ENCODE measurements at regions not wholly inside any gene's neighbourhood (a gene's known extent, or its start where the extent isn't known, plus 50 kb on each side); places are given as distances from the start of the nearest gene placed in this dataset.

GRCh38 chr4:140312100-140312499 is 61.3 kb upstream of the SCOC start:
- H3K4me3 Mint-ChIP-seq = no peak overlapping the region
- no peaks in the 10 kb centered on the region for H3K9me3 ChIP-seq (ENCODE audit: control extremely low read depth in 1 of 3, control insufficient read depth in 2 of 3, insufficient read depth in 1 of 3, low read length in 2 of 3)
- no peak overlapping the region for H3K4me3 ChIP-seq (ENCODE audit: control extremely low read depth in 1 of 5, extremely low read depth in 1 of 5, insufficient read depth in 1 of 5, low read depth in 2 of 5, low read length in 4 of 5)
- H2AFZ ChIP-seq (ENCODE audit: insufficient read depth, low read depth, low read length, poor library complexity, severe bottlenecking) = no peak overlapping the region
- ChIA-PET CTCF (interaction anchor here (0.9 to 1.2 kb wide), 2 partner anchors 18 to 543 kb away, joined by 3 read pairs; no protein-coding TSS in a partner anchor), POLR2A (no interaction called here)
- TF ChIP-seq CTCF (IDR thresholded peaks at IDR 0.05) = no peak
- no peak for TF ChIP-seq EZH2 (IDR thresholded peaks at IDR 0.05; ENCODE audit: borderline replicate concordance, insufficient read depth, low read depth, low read length, poor library complexity, severe bottlenecking)
- WGBS (ENCODE audit: insufficient coverage) = 100% methylated on average over 1 of the region's 2 CpGs
- peaks cover 3% of the 10 kb centered on the region for H3K4me1 Mint-ChIP-seq
- ATAC-seq (ENCODE audit: low read depth) = no peak
- no peaks in the 10 kb centered on the region for H3K36me3 ChIP-seq (replicated peaks in 1 of 2; ENCODE audit: control extremely low read depth in 1 of 2, control insufficient read depth in 1 of 2, extremely low read depth in 1 of 2, insufficient read depth in 2 of 2, low read length in 1 of 2)
- intact Hi-C loops (cut with micrococcal nuclease) = no loop called here
- no peak overlapping the region for H3K9ac ChIP-seq (ENCODE audit: low read length)
- H3K4me1 ChIP-seq (ENCODE audit: control insufficient read depth in 2 of 2, insufficient read depth in 2 of 2, low read length in 2 of 2) = peaks cover 3 to 4% of the 10 kb centered on the region in 2 donors
- no peak overlapping the region for H3K27ac ChIP-seq (ENCODE audit: low read length in 2 of 2)
- no peaks in the 10 kb centered on the region for H3K9me3 Mint-ChIP-seq (ENCODE audit: insufficient read depth)
- H3K27ac Mint-ChIP-seq = no peak overlapping the region
- H3K4me2 ChIP-seq (replicated peaks; ENCODE audit: low read depth, low read length, poor library complexity, severe bottlenecking) = no peak overlapping the region
- H3K27me3 Mint-ChIP-seq = peaks cover 8% of the 10 kb centered on the region
- DNase-seq = no peak
- H3K79me2 ChIP-seq (ENCODE audit: control insufficient read depth, insufficient read depth, low read length) = no peaks in the 10 kb centered on the region
- no peaks in the 10 kb centered on the region for H3K27me3 ChIP-seq (replicated peaks in 1 of 4; ENCODE audit: control extremely low read depth in 1 of 4, control insufficient read depth in 3 of 4, insufficient read depth in 4 of 4, low read length in 3 of 4)
- no peaks in the 10 kb centered on the region for H4K20me1 ChIP-seq (ENCODE audit: control insufficient read depth, insufficient read depth, low read length, poor library complexity, severe bottlenecking)

- no peak overlapping the region for H2AFZ ChIP-seq (ENCODE audit: insufficient read depth, low read depth, low read length, poor library complexity, severe bottlenecking)
- H3K4me3 ChIP-seq (ENCODE audit: control extremely low read depth in 1 of 5, extremely low read depth in 1 of 5, insufficient read depth in 1 of 5, low read depth in 2 of 5, low read length in 4 of 5) = no peak overlapping the region
- ATAC-seq (ENCODE audit: low read depth) = no peak
- intact Hi-C loops (cut with micrococcal nuclease) = no loop called here
- H3K36me3 ChIP-seq (replicated peaks in 1 of 2; ENCODE audit: control extremely low read depth in 1 of 2, control insufficient read depth in 1 of 2, extremely low read depth in 1 of 2, insufficient read depth in 2 of 2, low read length in 1 of 2) = no peaks in the 10 kb centered on the region
- no peaks in the 10 kb centered on the region for H3K79me2 ChIP-seq (ENCODE audit: control insufficient read depth, insufficient read depth, low read length)
- no peak for TF ChIP-seq EZH2 (IDR thresholded peaks at IDR 0.05; ENCODE audit: borderline replicate concordance, insufficient read depth, low read depth, low read length, poor library complexity, severe bottlenecking)
- no peak for TF ChIP-seq CTCF (IDR thresholded peaks at IDR 0.05)
- no peaks in the 10 kb centered on the region for H3K9me3 ChIP-seq (ENCODE audit: control extremely low read depth in 1 of 3, control insufficient read depth in 2 of 3, insufficient read depth in 1 of 3, low read length in 2 of 3)
- no peak overlapping the region for H3K27ac Mint-ChIP-seq
- H3K4me2 ChIP-seq (replicated peaks; ENCODE audit: low read depth, low read length, poor library complexity, severe bottlenecking) = no peak overlapping the region
- H3K27ac ChIP-seq (ENCODE audit: low read length in 2 of 2) = no peak overlapping the region
- DNase-seq = no peak
- H3K4me1 ChIP-seq (ENCODE audit: control insufficient read depth in 2 of 2, insufficient read depth in 2 of 2, low read length in 2 of 2) = peaks cover 3 to 4% of the 10 kb centered on the region in 2 donors
- no peaks in the 10 kb centered on the region for H4K20me1 ChIP-seq (ENCODE audit: control insufficient read depth, insufficient read depth, low read length, poor library complexity, severe bottlenecking)
- H3K4me3 Mint-ChIP-seq = no peak overlapping the region
- no peaks in the 10 kb centered on the region for H3K9me3 Mint-ChIP-seq (ENCODE audit: insufficient read depth)
- H3K27me3 ChIP-seq (replicated peaks in 1 of 4; ENCODE audit: control extremely low read depth in 1 of 4, control insufficient read depth in 3 of 4, insufficient read depth in 4 of 4, low read length in 3 of 4) = no peaks in the 10 kb centered on the region
- H3K4me1 Mint-ChIP-seq = peaks cover 3% of the 10 kb centered on the region
- ChIA-PET CTCF (no interaction called here), POLR2A (no interaction called here)
- H3K27me3 Mint-ChIP-seq = peaks cover 8% of the 10 kb centered on the region
- H3K9ac ChIP-seq (ENCODE audit: low read length) = no peak overlapping the region
These were observed 62.1 kb upstream of the SCOC start for GRCh38 chr4:140311257-140311835.

Data from B cell (primary cell).